ENCODE measurements at regions not wholly inside any gene's neighbourhood (a gene's known extent, or its start where the extent isn't known, plus 50 kb on each side); places are given as distances from the start of the nearest gene placed in this dataset.

- Histone ChIP-seq H2AFZ (ENCODE audit: low read depth, low read length) (no peak overlapping the region), H3K36me3 (ENCODE audit: insufficient read depth, low read length) (no peaks in the 10 kb centered on the region), H3K27ac (ENCODE audit: low read length) (no peak overlapping the region), H3K4me3 (ENCODE audit: low read length) (no peak overlapping the region), H3K9ac (ENCODE audit: low read length) (no peak overlapping the region), H4K20me1 (ENCODE audit: insufficient read depth) (no peaks in the 10 kb centered on the region), H3K79me2 (replicated peaks; ENCODE audit: insufficient read depth, low read length) (no peaks in the 10 kb centered on the region), H3F3A (ENCODE audit: insufficient read depth, low read length, poor library complexity, severe bottlenecking) (no peaks in the 10 kb centered on the region), H3K4me2 (ENCODE audit: low read length) (no peak overlapping the region), H3K9me2 (ENCODE audit: insufficient read depth, low read length) (no peaks in the 10 kb centered on the region), H3K27me3 (ENCODE audit: insufficient read depth, low read depth, low read length) (peaks cover 33% of the 10 kb centered on the region), H3K9me3 (ENCODE audit: low read length) (no peaks in the 10 kb centered on the region)
- TF ChIP-seq EZH2 (IDR thresholded peaks at IDR 0.05; ENCODE audit: borderline replicate concordance, insufficient read depth, low read length, poor library complexity, severe bottlenecking) (no peak), POLR2AphosphoS5 (IDR thresholded peaks at IDR 0.05) (no peak)
Observed at GRCh38 chr16:54632322-54633220, 298.1 kb upstream of the IRX5 start.

GRCh38 chr16:54631782-54632181 lies 298.9 kb upstream of the IRX5 start:
- Histone ChIP-seq H3K36me3 (ENCODE audit: insufficient read depth, low read length) (no peaks in the 10 kb centered on the region), H2AFZ (ENCODE audit: low read depth, low read length) (no peak overlapping the region), H3K79me2 (replicated peaks; ENCODE audit: insufficient read depth, low read length) (no peaks in the 10 kb centered on the region), H4K20me1 (ENCODE audit: insufficient read depth) (no peaks in the 10 kb centered on the region), H3K4me3 (ENCODE audit: low read length) (no peak overlapping the region), H3K27ac (ENCODE audit: low read length) (no peak overlapping the region), H3K27me3 (ENCODE audit: insufficient read depth, low read depth, low read length) (peaks cover 35% of the 10 kb centered on the region), H3F3A (ENCODE audit: insufficient read depth, low read length, poor library complexity, severe bottlenecking) (no peaks in the 10 kb centered on the region), H3K9me2 (ENCODE audit: insufficient read depth, low read length) (no peaks in the 10 kb centered on the region), H3K4me2 (ENCODE audit: low read length) (no peak overlapping the region), H3K9me3 (ENCODE audit: low read length) (no peaks in the 10 kb centered on the region), H3K9ac (ENCODE audit: low read length) (no peak overlapping the region)
- TF ChIP-seq MXI1 (conservative IDR thresholded peaks at IDR 0.05; ENCODE audit: poor library complexity, severe bottlenecking): no peak
- no peak for TF ChIP-seq EP300 (conservative IDR thresholded peaks at IDR 0.05; ENCODE audit: poor library complexity, severe bottlenecking)
- no peak for TF ChIP-seq TAF1 (IDR thresholded peaks at IDR 0.05; ENCODE audit: low read depth)
- TF ChIP-seq RAD21 (conservative IDR thresholded peaks at IDR 0.05): no peak
- no peak for TF ChIP-seq SMC3 (conservative IDR thresholded peaks at IDR 0.05; ENCODE audit: poor library complexity)
- TF ChIP-seq REST (IDR thresholded peaks at IDR 0.05; ENCODE audit: borderline replicate concordance): no peak
- TF ChIP-seq CTCF (IDR thresholded peaks at IDR 0.05; ENCODE audit: poor library complexity, severe bottlenecking): no peak
- TF ChIP-seq POLR2AphosphoS5 (IDR thresholded peaks at IDR 0.05): no peak
- TF ChIP-seq EZH2 (IDR thresholded peaks at IDR 0.05; ENCODE audit: borderline replicate concordance, insufficient read depth, low read length, poor library complexity, severe bottlenecking): no peak
